ENCODE measurements at regions not wholly inside any gene's neighbourhood (a gene's known extent, or its start where the extent isn't known, plus 50 kb on each side); places are given as distances from the start of the nearest gene placed in this dataset.

- Histone ChIP-seq H3K4me3 (no peak overlapping the region), H3K4me1 (no peaks in the 10 kb centered on the region), H3K27me3 (no peaks in the 10 kb centered on the region), H3K9me3 (no peaks in the 10 kb centered on the region), H3K36me3 (no peaks in the 10 kb centered on the region), H3K27ac (no peak overlapping the region)
- no peak for DNase-seq
- TF ChIP-seq POLR2A (IDR thresholded peaks at IDR 0.05) (no peak), CTCF (IDR thresholded peaks at IDR 0.05) (no peak)
Measured at GRCh38 chr12:24374452-24374851, 425.0 kb upstream of the SOX5 start.

- Histone ChIP-seq H3K9me3 (no peaks in the 10 kb centered on the region), H3K36me3 (no peaks in the 10 kb centered on the region), H3K4me1 (no peaks in the 10 kb centered on the region), H3K4me3 (no peak overlapping the region), H3K27ac (no peak overlapping the region), H3K27me3 (no peaks in the 10 kb centered on the region)
- TF ChIP-seq CTCF (IDR thresholded peaks at IDR 0.05) (no peak), POLR2A (IDR thresholded peaks at IDR 0.05) (no peak)
- DNase-seq, result no peak
Measured at GRCh38 chr12:24373004-24373403, 423.5 kb upstream of the SOX5 start.

GRCh38 chr12:24366514-24366913, 417.0 kb upstream of the SOX5 start:
- H3K4me3 ChIP-seq, result no peak overlapping the region
- H3K4me1 ChIP-seq, result no peaks in the 10 kb centered on the region
- no peaks in the 10 kb centered on the region for H3K9me3 ChIP-seq
- no peak overlapping the region for H3K27ac ChIP-seq
- H3K36me3 ChIP-seq, result no peaks in the 10 kb centered on the region
- DNase-seq, result no peak
- H3K27me3 ChIP-seq, result no peaks in the 10 kb centered on the region
- TF ChIP-seq POLR2A (IDR thresholded peaks at IDR 0.05), result no peak
- TF ChIP-seq CTCF (IDR thresholded peaks at IDR 0.05), result no peak

- H3K27me3 ChIP-seq, result no peaks in the 10 kb centered on the region
- H3K4me3 ChIP-seq, result no peak overlapping the region
- no peak overlapping the region for H3K27ac ChIP-seq
- no peaks in the 10 kb centered on the region for H3K9me3 ChIP-seq
- H3K4me1 ChIP-seq, result no peaks in the 10 kb centered on the region
- DNase-seq, result no peak
- no peaks in the 10 kb centered on the region for H3K36me3 ChIP-seq
- TF ChIP-seq POLR2A (IDR thresholded peaks at IDR 0.05), result no peak
- TF ChIP-seq CTCF (IDR thresholded peaks at IDR 0.05), result no peak
Measured at GRCh38 chr12:24364921-24365320, 415.5 kb upstream of the SOX5 start.

- Histone ChIP-seq H3K4me1 (no peaks in the 10 kb centered on the region), H3K27me3 (no peaks in the 10 kb centered on the region), H3K27ac (no peak overlapping the region), H3K4me3 (no peak overlapping the region), H3K9me3 (no peaks in the 10 kb centered on the region), H3K36me3 (no peaks in the 10 kb centered on the region)
- no peak for DNase-seq
- no peak for TF ChIP-seq POLR2A (IDR thresholded peaks at IDR 0.05)
- no peak for TF ChIP-seq CTCF (IDR thresholded peaks at IDR 0.05)
Measured at GRCh38 chr12:24363177-24363754, 413.8 kb upstream of the SOX5 start.
